ENCODE measurements at regions not wholly inside any gene's neighbourhood (a gene's known extent, or its start where the extent isn't known, plus 50 kb on each side); places are given as distances from the start of the nearest gene placed in this dataset.

DNA sequence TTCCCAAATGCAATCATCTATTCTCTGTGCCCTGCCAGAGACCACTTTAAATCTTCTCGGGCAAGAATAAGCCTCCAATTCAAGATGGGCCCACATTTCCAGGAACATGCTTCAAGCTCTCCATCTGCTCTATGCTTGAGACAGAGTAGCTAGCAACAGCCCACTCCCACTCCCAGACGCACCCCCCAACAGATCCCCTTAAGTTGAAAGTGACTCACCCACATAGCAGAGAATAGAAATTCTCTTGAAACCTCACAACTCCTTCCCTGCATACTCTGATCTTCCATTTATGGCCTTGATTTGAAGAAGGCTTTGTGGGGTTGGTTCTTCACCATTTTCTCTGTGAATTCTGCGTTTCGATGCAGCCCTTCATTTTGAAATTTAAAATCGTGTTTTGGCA, 604.0 kb downstream of the INHBA start:
- Histone ChIP-seq H2BK15ac (ENCODE audit: low read length) (no peak overlapping the region), H3K4ac (replicated peaks; ENCODE audit: insufficient read length, low read depth, low read length) (no peak overlapping the region), H4K5ac (ENCODE audit: insufficient read length, low read depth, low read length) (no peak overlapping the region), H2AFZ (ENCODE audit: low read length) (no peak overlapping the region), H3K56ac (replicated peaks; ENCODE audit: insufficient read length, low read depth, low read length) (no peak overlapping the region), H3K9ac (replicated peaks in 1 of 4; ENCODE audit: extremely low read depth in 1 of 4, low read depth in 3 of 4, low read length in 3 of 4) (no peak overlapping the region), H4K91ac (replicated peaks; ENCODE audit: insufficient read length, low read length) (no peak overlapping the region), H3K23me2 (ENCODE audit: low read depth, low read length) (no peaks in the 10 kb centered on the region), H3K14ac (ENCODE audit: insufficient read length) (no peak overlapping the region), H3K79me1 (ENCODE audit: low read depth, low read length) (no peaks in the 10 kb centered on the region), H3K18ac (ENCODE audit: extremely low read depth, low read length) (no peak overlapping the region), H3K27ac (ENCODE audit: low read depth, low read length) (no peak overlapping the region), H3K23ac (ENCODE audit: insufficient read length) (no peak overlapping the region), H3K4me1 (replicated peaks in 1 of 4; ENCODE audit: control insufficient read depth in 3 of 4, insufficient read depth in 4 of 4, low read length in 3 of 4) (peaks cover 0 to under 1% (median 0%) of the 10 kb centered on the region in 4 experiments; a peak in 1 of 7 replicates), H4K8ac (ENCODE audit: extremely low read depth, insufficient read depth, low read length) (no peak overlapping the region), H3K27me3 (replicated peaks in 1 of 4; ENCODE audit: control insufficient read depth in 3 of 4, extremely low read depth in 1 of 4, insufficient read depth in 3 of 4, low read length in 3 of 4) (peaks cover 0 to 1% (median 0%) of the 10 kb centered on the region in 4 experiments; a peak in 1 of 7 replicates), H3K4me3 (ENCODE audit: extremely low read depth in 1 of 4, insufficient read depth in 2 of 4, low read depth in 3 of 4, low read length in 4 of 4) (no peak overlapping the region), H4K20me1 (replicated peaks in 1 of 2; ENCODE audit: control insufficient read depth in 1 of 2, insufficient read depth in 2 of 2, low read length in 2 of 2) (no peaks in the 10 kb centered on the region), H3K4me2 (ENCODE audit: insufficient read depth in 1 of 2, low read depth in 2 of 2, low read length in 2 of 2) (no peak overlapping the region), H2BK5ac (ENCODE audit: low read depth, low read length) (no peak overlapping the region), H2BK20ac (ENCODE audit: low read length) (no peak overlapping the region), H3K79me2 (ENCODE audit: control insufficient read depth in 1 of 2, insufficient read depth in 2 of 2, low read length in 2 of 2) (no peaks in the 10 kb centered on the region), H3K9me3 (ENCODE audit: insufficient read depth in 2 of 2, low read depth in 1 of 2, low read length in 1 of 2) (no peaks in the 10 kb centered on the region), H2BK120ac (replicated peaks; ENCODE audit: low read depth, low read length) (no peak overlapping the region), H3K36me3 (ENCODE audit: control insufficient read depth in 2 of 4, insufficient read depth in 4 of 4, low read length in 3 of 4) (no peaks in the 10 kb centered on the region), H2BK12ac (ENCODE audit: low read depth, low read length) (no peak overlapping the region), H2AK5ac (ENCODE audit: low read depth, low read length) (no peak overlapping the region)
- TF ChIP-seq MAFK (IDR thresholded peaks at IDR 0.05; ENCODE audit: low read depth, low read length): no peak
- TF ChIP-seq KDM5A (IDR thresholded peaks at IDR 0.05; ENCODE audit: low read length): no peak
- TF ChIP-seq TAF1 (IDR thresholded peaks at IDR 0.05; ENCODE audit: low read depth, low read length): no peak
- no peak for TF ChIP-seq RAD21 (IDR thresholded peaks at IDR 0.05 in 1 of 2, conservative IDR thresholded peaks at IDR 0.05 in 1 of 2; ENCODE audit: low read depth in 2 of 2, low read length in 2 of 2)
- no peak for TF ChIP-seq SIRT6 (IDR thresholded peaks at IDR 0.05; ENCODE audit: low read length)
- ChIA-PET POLR2A (ENCODE audit: partially characterized antibody) (no interaction called here), CTCF (ENCODE audit: partially characterized antibody) (no interaction called here)
- WGBS, 2 experiments (ENCODE audit: extremely low coverage in 1 of 2, insufficient coverage in 1 of 2, insufficient read length in 1 of 2, insufficient replicate concordance in 2 of 2, low coverage in 1 of 2, low lambda C conversion rate in 2 of 2, missing lambda C conversion rate in 1 of 2): 90% methylated on average over 5 of the region's 5 CpGs; no CpG with 5 or more reads in 1 of the 2 experiments
- no peak for FAIRE-seq
- DNase-seq (ENCODE audit: low read depth in 1 of 2, low spot score in 2 of 2): no peak
